NCI-H1092 (cell line): ENCODE measurements at regions not wholly inside any gene's neighbourhood (a gene's known extent, or its start where the extent isn't known, plus 50 kb on each side); places are given as distances from the start of the nearest gene placed in this dataset.

ENCODE experiments used
- DNase-seq: peaks from one replicate; lab custom pipeline; 2025; lab: John Stamatoyannopoulos, UW

- DNase-seq = no peak
Measured at GRCh38 chr5:152869971-152870370, 464.9 kb upstream of the NMUR2 start.

DNA sequence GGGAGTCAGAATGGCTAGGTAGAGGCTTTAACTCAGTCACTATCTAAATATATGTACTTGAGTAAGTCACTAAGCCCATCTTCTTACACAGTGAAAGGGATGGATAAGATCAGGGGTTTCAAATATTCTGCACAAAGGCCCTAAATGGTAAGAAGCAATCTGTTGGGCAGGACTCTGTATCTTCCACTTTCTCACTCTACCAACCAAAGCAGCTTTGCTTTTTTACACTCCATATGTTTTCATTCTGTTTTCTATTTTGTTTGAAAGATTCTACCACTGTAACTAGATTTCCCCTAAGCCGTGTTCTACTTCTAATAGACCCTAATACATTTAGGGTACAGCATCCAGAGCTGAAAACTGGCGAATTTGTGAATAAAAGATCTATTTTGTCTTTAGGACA, 477.5 kb upstream of the NMUR2 start:
- no peak for DNase-seq

DNA sequence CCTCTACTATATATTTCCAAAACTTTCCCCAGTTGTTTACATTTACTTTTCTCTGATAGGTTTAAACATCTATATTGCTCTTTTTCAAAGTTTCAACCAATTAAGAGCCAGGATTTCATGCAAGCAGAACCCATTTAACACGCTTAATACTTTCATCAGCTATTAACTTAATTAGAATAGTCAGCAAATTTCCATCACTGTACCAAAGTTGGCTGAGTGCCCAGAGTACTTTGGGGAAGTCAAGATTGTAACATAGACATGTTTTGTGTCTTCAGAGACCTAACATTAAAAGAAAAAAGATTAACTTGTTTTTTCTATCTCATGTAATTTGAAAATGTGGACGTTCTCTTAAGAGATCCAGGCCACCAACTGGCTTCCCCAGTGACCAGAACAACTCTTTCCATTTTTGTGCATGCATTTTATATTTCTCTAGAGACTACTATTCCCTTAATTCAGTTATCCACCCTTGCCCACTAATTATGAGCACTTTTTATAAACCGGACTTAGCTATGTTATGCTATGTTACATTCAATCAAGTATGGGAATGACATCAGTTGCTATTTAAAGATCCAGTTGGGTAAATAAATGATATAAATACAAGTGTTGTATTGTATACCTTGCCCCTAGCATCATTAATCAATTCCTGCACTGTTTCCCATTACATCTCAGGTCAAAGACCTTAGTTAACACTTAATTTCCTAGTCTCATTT, 478.1 kb upstream of the NMUR2 start:
- no peak for DNase-seq

DNA sequence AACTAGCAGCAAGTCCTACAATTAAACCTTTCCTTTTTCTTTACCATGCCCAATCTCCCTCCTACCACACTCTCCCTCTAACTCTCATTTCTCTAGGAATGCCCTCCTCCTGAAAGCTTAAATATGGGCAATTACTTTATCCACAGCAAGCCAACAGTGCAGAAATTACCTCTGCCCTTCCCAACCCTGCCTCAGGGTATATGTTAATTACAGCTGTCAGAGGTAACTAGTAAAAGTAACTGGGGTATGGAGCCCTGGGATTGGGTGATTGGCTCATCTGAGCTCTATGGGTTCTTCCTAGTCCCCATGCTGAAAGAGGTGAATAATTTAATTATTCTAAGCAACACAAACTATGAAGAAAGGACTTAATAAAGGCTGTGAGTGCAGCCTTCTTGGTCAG, 478.9 kb upstream of the NMUR2 start:
- no peak for DNase-seq

- DNase-seq = no peak
Measured at GRCh38 chr5:152900332-152900731, 495.3 kb upstream of the NMUR2 start.

- DNase-seq = no peak
Measured at GRCh38 chr5:152901754-152902153, 496.7 kb upstream of the NMUR2 start.

DNA sequence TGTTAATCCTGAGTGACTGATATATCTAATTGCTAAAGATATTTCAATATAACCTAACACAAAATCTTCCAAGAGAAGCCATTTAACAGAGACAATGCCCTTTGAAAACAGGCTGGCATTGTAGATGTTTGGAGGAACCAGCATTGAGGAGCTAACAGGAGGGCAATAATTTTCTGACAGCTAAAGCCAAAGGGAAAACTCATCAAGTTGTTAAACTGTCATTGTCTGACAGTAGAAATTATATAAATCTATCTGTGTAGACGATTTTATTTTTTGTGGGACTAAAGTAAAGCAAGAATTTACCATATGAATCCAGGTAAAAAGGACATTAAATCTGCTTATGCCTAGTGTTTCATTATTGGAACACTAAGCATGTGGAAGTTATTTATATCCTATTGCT, 500.2 kb upstream of the NMUR2 start:
- DNase-seq = no peak

- no peak for DNase-seq
Measured at GRCh38 chr5:152907488-152908245, 502.6 kb upstream of the NMUR2 start.

DNA sequence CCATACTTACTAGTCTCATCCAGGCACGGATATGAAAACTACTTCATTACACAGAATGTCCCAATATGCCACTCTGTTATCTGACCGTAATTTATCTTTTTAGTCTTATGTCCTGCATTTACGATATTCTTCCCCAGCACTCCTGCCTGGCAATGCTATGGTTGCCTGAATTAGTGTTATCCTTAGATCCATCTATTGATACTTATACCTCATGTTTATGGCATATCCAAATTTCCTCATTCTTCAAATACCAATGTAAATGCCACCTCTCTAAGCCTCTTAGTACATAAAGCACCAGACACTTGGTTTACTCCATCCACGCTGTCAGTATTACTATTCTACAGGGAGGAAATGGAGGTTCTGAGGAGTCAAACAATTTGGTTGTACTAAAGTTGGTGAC, 507.8 kb upstream of the NMUR2 start:
- DNase-seq = no peak

GRCh38 chr5:152932621-152933020, 527.5 kb upstream of the NMUR2 start:
- DNase-seq = no peak

- no peak for DNase-seq
Measured at GRCh38 chr5:152933056-152933455, 528.0 kb upstream of the NMUR2 start.

DNA sequence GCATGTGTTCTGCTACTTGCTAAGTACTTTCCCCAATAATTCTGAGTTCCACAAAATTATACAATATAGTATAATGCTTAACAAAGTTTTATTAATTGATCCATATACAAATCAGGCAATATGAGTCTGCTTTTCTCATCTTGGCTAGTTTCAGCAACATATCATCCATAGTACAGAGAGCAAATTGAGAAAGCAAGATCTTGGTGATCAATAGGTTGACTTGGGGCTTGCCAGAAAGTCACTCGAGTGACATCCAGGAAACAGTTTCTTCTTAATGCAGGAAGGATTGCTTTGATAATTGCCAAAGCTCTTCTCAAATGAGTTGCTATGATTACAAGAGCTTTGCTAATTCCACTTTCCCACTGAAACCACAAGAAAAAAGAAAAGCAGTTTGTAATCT, 533.6 kb upstream of the NMUR2 start:
- DNase-seq = no peak

GRCh38 chr5:152942633-152943336, 537.7 kb upstream of the NMUR2 start:
- no peak for DNase-seq

GRCh38 chr5:152953788-152954483, 536.5 kb upstream of the GRIA1 start:
- no peak for DNase-seq

- DNase-seq = no peak
Measured at GRCh38 chr5:152956943-152957613, 533.4 kb upstream of the GRIA1 start.

GRCh38 chr5:152978141-152978835, 512.2 kb upstream of the GRIA1 start:
- no peak for DNase-seq

DNA sequence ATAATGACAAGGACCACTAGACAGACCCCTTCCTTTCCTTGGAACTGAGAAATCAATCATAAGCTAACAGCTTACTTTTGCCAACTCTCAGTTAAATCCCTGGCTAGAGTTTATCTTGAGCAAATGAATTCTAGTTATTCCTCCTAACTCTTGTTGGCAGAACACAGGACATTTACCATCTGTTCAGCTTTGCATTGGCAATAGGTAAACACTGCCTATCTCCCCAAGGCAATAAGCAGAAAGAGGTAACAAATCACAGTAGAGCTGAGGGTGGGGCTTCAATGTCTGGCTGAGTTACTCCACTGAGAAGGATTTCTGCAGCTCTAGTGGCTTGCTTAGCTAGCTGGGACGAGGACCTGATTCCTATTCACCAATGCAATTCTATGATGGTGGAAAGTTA, 503.3 kb upstream of the GRIA1 start:
- DNase-seq = no peak

DNA sequence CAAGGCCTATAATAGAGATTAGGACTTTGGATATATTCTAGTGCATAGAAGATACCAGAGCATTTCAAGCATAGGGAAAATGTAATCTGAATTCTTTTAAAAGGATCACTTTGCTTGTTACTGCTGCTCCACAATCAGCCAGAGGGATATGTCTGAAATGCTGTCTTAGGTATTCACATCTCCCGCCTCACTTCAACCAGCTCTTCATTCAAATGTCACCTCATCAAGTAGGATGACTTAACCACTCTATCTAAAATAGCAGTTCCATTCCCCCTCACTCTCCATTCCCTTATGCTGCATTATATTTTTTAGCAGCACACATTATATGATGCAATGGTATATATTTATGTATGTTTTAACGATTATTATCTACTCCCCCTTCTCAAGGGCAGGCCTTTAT, 500.3 kb upstream of the GRIA1 start:
- no peak for DNase-seq

- DNase-seq = no peak
Measured at GRCh38 chr5:152990649-152991048, 499.8 kb upstream of the GRIA1 start.

GRCh38 chr5:152994033-152994680, 496.3 kb upstream of the GRIA1 start:
- DNase-seq = no peak

GRCh38 chr5:152995214-152995725, 495.2 kb upstream of the GRIA1 start:
- DNase-seq = no peak
